ENCODE measurements at regions not wholly inside any gene's neighbourhood (a gene's known extent, or its start where the extent isn't known, plus 50 kb on each side); places are given as distances from the start of the nearest gene placed in this dataset.
"Not testable (repeated sequence)": the region's sequence is repeated elsewhere in the genome, so short reads cannot be mapped to it uniquely, and the experiment has no call there.

DNA sequence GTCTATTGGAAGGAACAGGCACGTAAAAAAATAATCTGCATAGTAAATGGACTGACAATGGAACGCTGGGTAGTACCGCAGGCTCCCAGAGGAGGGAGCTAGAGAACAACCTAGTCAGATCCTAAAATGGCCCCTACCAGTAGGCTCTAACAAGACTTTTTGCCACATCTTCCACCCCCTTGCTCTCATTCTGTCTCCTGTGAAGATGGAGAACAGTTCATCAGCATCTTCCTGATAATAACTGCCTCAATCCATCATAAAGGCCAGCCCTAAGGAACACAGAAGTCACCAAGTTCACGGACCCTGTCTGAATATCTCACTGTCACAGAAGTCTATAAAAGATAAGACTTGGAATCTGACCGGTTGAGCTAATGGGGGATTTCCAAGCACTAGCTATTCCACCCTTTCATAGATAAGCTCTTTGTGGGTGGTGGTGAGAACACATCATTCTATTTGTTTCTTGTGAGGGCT is 133.4 kb downstream of the SLC1A3 start:
- no peak overlapping the region for H3K4me3 ChIP-seq (ENCODE audit: low read depth, low read length)
- DNase-seq (ENCODE audit: low read depth) = peak; percentile 83
- TF ChIP-seq, protein P1, sequence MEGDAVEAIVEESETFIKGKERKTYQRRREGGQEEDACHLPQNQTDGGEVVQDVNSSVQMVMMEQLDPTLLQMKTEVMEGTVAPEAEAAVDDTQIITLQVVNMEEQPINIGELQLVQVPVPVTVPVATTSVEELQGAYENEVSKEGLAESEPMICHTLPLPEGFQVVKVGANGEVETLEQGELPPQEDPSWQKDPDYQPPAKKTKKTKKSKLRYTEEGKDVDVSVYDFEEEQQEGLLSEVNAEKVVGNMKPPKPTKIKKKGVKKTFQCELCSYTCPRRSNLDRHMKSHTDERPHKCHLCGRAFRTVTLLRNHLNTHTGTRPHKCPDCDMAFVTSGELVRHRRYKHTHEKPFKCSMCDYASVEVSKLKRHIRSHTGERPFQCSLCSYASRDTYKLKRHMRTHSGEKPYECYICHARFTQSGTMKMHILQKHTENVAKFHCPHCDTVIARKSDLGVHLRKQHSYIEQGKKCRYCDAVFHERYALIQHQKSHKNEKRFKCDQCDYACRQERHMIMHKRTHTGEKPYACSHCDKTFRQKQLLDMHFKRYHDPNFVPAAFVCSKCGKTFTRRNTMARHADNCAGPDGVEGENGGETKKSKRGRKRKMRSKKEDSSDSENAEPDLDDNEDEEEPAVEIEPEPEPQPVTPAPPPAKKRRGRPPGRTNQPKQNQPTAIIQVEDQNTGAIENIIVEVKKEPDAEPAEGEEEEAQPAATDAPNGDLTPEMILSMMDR (IDR thresholded peaks at IDR 0.05; ENCODE audit: insufficient read depth, low read depth, low read length, missing control alignments) = peak; percentile 94

DNA sequence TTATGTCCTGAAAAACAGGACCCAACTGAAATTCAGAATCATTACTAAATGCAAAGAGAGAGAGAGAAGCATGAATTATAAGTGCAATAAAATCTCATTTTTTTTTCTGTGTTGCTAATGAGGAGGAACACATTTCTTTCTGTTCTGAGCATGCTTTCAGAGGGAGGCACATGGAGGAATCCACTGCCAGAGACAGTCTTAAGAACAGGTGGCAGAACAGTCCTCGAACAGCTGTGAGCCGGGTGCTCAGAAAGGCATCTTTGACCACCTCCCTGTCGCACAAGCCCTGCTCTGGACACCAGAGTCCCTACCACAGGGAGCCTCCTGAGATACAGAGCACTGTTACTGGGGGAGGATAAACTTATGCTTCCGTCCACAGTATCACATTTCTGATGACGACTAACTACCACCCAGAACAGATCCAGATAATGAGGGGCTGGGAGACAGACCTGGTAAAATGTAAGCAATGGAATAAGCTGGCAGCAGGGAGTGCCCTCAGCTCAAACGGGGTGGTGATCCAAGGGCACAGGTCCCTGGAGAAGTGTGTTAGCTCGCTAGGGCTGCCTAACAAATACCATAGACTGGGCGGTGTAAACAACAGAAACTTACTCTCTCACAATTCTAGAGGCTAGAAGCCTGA is 134.0 kb downstream of the SLC1A3 start:
- no peak for DNase-seq (ENCODE audit: low read depth)
- no peak overlapping the region for H3K4me3 ChIP-seq (ENCODE audit: low read depth, low read length)

DNA sequence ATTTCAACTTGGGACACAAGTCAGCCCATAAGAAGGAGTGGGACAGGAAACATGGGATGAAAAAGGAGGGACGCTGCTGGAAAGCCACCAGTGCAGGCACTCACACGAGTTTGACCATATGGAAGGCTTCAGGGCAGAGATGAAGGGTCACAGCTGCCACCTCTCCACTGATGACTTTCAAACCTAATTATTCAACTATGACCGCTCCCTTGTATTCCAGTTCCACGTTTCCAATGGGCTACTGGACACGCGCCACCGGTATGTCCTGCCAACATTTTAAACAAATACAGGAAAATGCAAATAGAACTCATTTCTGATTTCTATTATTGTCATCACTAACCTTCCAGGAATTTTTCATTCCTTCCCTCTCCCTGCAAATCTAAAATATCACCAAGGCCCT is 134.7 kb downstream of the SLC1A3 start:
- DNase-seq (ENCODE audit: low read depth) = no peak
- no peak overlapping the region for H3K4me3 ChIP-seq (ENCODE audit: low read depth, low read length)
- TF ChIP-seq, protein P1 (IDR thresholded peaks at IDR 0.05; ENCODE audit: insufficient read depth, low read depth, low read length, missing control alignments) = no peak

More for the DNA sequence above, 134.0 kb downstream of the SLC1A3 start:
- TF ChIP-seq, protein P1 (IDR thresholded peaks at IDR 0.05; ENCODE audit: insufficient read depth, low read depth, low read length, missing control alignments) = no peak

DNA sequence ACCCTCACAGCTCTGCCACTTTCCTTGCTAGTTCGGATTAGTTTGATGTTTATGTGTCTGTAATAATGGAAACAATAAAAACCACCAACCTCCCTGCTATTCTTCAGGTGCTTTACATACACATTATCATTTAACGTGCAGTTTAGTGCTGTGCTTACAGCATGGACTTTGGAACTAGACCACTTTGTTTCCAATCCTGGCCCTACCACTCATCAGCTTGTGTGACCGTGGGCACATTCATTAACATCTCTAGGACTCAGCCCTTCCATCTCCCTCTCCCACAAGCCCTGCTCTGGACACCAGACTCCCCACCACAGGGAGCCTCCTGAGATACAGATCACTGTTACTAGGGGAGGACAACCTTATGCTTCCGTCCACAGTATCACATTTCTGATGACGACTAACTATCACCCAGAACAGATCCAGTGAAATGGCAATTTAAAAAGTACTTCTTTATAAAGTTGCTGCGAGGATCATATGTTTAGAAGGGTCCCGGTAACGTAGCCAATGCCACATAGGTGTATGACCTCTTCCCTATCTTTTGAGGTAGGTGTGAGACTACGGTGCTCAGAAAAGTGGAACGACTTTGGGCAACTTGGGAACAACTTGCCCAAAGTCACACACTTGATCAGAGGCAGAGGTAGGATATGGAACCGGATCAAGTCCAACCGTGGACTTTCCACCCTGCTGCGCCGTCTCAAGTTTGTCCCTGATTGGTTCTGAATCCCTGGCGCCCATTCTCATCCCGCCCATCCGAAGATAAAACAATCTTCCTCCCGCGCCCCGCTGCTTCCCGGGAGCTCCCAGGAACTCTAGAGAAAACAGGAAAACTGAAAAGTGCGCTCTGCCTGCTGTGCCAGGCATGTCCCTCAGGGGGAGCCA is 132.4 kb upstream of the NIPBL start:
- TF ChIP-seq, protein P1 (IDR thresholded peaks at IDR 0.05; ENCODE audit: insufficient read depth, low read depth, low read length, missing control alignments) = peak; percentile 65
- peak overlapping the region; percentile 72 for H3K4me3 ChIP-seq (ENCODE audit: low read depth, low read length)
- DNase-seq (ENCODE audit: low read depth) = no peak

DNA sequence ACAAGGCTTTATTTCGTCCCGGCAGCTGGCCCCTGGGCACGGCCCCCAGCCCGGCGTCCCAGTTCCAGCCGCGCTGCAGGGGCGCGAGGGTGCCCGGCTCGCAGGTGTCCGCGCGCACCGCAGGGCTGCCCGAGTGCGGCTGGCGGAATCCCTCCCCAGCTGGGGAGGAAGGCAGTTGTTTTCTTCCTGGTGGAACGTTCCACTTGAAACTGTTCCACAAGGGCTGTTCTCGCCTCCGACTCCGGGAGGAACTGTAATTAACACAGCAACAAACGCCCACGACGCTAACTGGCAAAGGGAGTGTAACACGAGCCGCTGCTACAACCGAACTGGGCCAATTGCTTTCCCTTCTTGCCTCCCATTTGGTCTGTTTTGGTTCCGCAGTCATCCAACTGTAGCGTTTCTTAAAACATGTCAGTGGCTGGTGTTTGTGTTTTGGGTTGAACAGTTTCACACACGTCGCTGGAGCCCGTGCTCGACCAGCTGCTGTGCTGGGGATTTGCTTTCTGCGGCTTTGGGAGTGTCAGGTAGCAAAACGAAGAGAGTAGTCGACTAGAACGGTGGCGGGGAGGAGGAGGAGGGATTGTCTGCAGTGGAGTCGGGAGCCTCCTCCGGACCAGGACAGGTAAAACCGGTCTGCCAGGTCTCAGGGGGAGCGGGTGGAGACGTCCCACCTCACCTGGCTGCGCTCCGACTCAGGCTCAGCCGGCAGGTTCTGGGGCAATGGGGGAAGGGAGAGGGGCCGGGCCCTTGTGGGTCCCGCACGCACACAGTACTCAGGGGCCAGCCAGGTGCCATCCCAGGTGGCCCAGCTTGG is 131.6 kb upstream of the NIPBL start:
- TF ChIP-seq, protein P1 (IDR thresholded peaks at IDR 0.05; ENCODE audit: insufficient read depth, low read depth, low read length, missing control alignments) = no peak
- DNase-seq (ENCODE audit: low read depth) = peak; percentile 65
- H3K4me3 ChIP-seq (ENCODE audit: low read depth, low read length) = peak overlapping the region; percentile 72

DNA sequence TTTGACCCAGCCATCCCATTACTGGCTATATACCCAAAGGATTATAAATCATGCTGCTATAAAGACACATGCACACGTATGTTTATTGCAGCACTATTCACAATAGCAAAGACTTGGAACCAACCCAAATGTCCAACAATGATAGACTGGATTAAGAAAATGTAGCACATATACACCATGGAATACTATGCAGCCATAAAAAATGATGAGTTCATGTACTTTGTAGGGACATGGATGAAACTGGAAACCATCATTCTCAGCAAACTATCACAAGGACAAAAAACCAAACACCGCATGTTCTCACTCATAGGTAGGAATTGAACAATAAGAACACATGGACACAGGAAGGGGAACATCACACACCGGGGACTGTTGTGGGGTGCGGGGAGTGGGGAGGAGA is 128.8 kb upstream of the NIPBL start:
- not testable (repeated sequence) for H3K4me3 ChIP-seq (ENCODE audit: low read depth, low read length); DNase-seq (ENCODE audit: low read depth)

DNA sequence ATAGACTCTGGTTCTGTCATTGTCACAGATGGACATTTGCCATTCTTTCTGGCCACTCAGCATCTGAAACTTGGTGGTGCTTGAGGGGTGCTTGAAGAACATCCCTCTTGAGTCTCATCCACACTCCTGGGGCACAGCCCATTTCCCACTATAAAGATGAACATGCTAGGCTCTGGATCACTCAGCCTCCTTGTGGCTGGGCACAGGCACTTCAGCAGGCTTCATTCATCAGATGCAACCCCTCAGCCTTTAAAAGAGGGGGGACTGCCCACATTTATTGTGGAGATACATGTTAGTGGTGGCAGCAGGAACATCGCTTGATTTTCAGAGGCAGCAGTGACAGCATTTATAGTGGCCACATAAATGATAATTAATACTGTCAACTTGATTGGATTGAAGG is 124.7 kb upstream of the NIPBL start:
- DNase-seq (ENCODE audit: low read depth) = no peak
- TF ChIP-seq, protein P1 (IDR thresholded peaks at IDR 0.05; ENCODE audit: insufficient read depth, low read depth, low read length, missing control alignments) = no peak

More for the DNA sequence above, 124.7 kb upstream of the NIPBL start:
- H3K4me3 ChIP-seq (ENCODE audit: low read depth, low read length) = no peak overlapping the region

Measured in GM12865 (cell line).